ENCODE measurements at regions not wholly inside any gene's neighbourhood (a gene's known extent, or its start where the extent isn't known, plus 50 kb on each side); places are given as distances from the start of the nearest gene placed in this dataset.

DNA sequence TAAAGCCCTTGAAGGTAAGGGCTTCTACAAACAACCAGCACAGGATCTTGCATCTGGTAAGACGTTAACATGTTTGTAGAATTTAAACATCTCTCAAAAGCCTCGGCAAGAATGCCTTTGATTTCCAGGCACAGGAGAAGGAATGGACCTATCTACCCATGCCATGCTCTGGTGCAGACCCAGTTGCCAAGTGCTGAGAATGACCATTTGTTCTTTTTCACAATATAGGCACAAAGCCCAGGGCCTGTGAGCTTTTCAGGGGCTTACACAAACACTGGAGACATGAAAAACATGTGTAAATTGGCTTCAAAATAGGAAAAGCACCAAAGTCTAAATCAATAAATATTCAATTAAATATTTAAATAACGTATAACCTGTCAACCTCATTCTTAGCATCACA lies 266.9 kb upstream of the TTC14 start:
- H3K4me3 ChIP-seq (ENCODE audit: low read depth, low read length) = no peak overlapping the region
- TF ChIP-seq, protein P1, sequence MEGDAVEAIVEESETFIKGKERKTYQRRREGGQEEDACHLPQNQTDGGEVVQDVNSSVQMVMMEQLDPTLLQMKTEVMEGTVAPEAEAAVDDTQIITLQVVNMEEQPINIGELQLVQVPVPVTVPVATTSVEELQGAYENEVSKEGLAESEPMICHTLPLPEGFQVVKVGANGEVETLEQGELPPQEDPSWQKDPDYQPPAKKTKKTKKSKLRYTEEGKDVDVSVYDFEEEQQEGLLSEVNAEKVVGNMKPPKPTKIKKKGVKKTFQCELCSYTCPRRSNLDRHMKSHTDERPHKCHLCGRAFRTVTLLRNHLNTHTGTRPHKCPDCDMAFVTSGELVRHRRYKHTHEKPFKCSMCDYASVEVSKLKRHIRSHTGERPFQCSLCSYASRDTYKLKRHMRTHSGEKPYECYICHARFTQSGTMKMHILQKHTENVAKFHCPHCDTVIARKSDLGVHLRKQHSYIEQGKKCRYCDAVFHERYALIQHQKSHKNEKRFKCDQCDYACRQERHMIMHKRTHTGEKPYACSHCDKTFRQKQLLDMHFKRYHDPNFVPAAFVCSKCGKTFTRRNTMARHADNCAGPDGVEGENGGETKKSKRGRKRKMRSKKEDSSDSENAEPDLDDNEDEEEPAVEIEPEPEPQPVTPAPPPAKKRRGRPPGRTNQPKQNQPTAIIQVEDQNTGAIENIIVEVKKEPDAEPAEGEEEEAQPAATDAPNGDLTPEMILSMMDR (IDR thresholded peaks at IDR 0.05) = no peak
- no peak overlapping the region for H3K27ac ChIP-seq
- H3K4me2 ChIP-seq (ENCODE audit: low read length) = no peak overlapping the region
- no peaks in the 10 kb centered on the region for H3K9me3 ChIP-seq (ENCODE audit: control insufficient read depth, low read length)
- no peaks in the 10 kb centered on the region for H3K27me3 ChIP-seq (ENCODE audit: control insufficient read depth, insufficient read depth, low read length)
- H3K4me1 ChIP-seq = peaks cover 5% of the 10 kb centered on the region
- H3K36me3 ChIP-seq (ENCODE audit: control insufficient read depth, insufficient read depth, low read length) = no peaks in the 10 kb centered on the region
- H3K9ac ChIP-seq = no peak overlapping the region
- H2AFZ ChIP-seq = no peak overlapping the region
- no peaks in the 10 kb centered on the region for H3K79me2 ChIP-seq

DNA sequence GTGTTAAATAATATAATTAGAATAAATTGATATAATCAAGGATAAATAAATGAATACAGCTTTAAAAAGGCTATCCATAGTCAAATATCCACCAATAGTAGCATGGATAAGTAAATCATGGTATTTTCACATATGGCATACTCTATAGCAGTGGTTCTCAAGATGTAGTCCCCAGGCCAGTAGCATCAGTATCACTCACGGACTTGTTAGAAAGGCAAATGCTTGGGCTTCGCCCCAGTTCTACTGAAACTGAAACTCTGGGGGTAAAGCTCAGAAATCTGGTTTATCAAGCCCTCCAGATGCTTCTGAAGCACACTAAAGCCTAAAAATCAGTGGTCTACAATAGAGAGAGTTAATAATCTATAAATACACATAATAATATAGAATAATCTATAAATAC lies 261.6 kb upstream of the TTC14 start:
- TF ChIP-seq, protein P1 (IDR thresholded peaks at IDR 0.05) = no peak
- Histone ChIP-seq H2AFZ (no peak overlapping the region), H3K9ac (no peak overlapping the region), H3K4me1 (no peaks in the 10 kb centered on the region), H3K4me2 (ENCODE audit: low read length) (no peak overlapping the region), H3K27me3 (ENCODE audit: control insufficient read depth, insufficient read depth, low read length) (no peaks in the 10 kb centered on the region), H3K4me3 (ENCODE audit: low read depth, low read length) (no peak overlapping the region), H3K9me3 (ENCODE audit: control insufficient read depth, low read length) (no peaks in the 10 kb centered on the region), H3K79me2 (no peaks in the 10 kb centered on the region), H3K36me3 (ENCODE audit: control insufficient read depth, insufficient read depth, low read length) (no peaks in the 10 kb centered on the region), H3K27ac (no peak overlapping the region)

DNA sequence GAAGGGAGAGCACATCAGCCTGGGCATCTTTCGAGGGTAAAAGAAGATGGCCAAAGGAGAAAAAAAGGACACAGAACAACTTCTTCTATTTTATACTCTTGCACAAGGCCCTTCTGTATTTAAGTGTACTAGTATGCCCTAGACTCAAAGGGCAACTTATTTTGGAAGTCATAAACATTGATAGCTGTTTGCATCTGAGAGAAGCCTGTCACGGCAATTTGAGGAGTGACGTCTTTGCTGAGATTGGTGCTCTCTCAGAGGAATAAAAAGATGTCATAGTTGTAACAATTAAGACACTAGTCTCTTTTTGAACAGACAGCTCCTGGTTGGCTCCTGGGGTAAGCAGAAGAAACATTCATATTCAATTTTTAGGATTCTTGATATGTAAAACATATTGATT lies 260.4 kb upstream of the TTC14 start:
- Histone ChIP-seq H2AFZ (no peak overlapping the region), H3K9me3 (ENCODE audit: control insufficient read depth, low read length) (no peaks in the 10 kb centered on the region), H3K79me2 (no peaks in the 10 kb centered on the region), H3K4me2 (ENCODE audit: low read length) (no peak overlapping the region), H3K27ac (no peak overlapping the region), H3K4me3 (ENCODE audit: low read depth, low read length) (no peak overlapping the region), H3K9ac (no peak overlapping the region), H3K4me1 (no peaks in the 10 kb centered on the region), H3K27me3 (ENCODE audit: control insufficient read depth, insufficient read depth, low read length) (no peaks in the 10 kb centered on the region), H3K36me3 (ENCODE audit: control insufficient read depth, insufficient read depth, low read length) (no peaks in the 10 kb centered on the region)
- TF ChIP-seq, protein P1 (IDR thresholded peaks at IDR 0.05) = no peak

DNA sequence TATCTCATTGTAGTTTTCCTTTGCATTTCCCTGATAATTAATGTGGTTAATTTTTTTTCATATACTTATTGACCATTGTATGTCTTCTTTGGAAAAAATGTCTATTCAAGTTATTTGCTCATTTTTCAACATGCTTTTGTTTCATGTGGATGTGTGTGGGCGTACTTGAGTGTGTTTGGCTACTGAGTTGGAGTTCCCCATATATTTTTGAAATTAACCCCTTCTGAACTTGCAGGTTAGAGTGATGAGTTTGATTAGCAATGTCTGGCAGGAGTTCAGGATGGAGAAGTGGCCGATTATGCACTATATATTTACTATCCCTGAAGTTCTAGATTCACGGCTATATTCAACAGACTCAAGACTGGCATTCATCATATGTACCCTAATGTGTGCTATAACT lies 250.4 kb upstream of the TTC14 start:
- Histone ChIP-seq H3K9ac (no peak overlapping the region), H3K36me3 (ENCODE audit: control insufficient read depth, insufficient read depth, low read length) (no peaks in the 10 kb centered on the region), H3K79me2 (no peaks in the 10 kb centered on the region), H3K27me3 (ENCODE audit: control insufficient read depth, insufficient read depth, low read length) (no peaks in the 10 kb centered on the region), H3K4me2 (ENCODE audit: low read length) (no peak overlapping the region), H3K4me1 (no peaks in the 10 kb centered on the region), H3K9me3 (ENCODE audit: control insufficient read depth, low read length) (no peaks in the 10 kb centered on the region), H3K27ac (no peak overlapping the region), H3K4me3 (ENCODE audit: low read depth, low read length) (no peak overlapping the region), H2AFZ (no peak overlapping the region)
- TF ChIP-seq, protein P1 (IDR thresholded peaks at IDR 0.05) = no peak

DNA sequence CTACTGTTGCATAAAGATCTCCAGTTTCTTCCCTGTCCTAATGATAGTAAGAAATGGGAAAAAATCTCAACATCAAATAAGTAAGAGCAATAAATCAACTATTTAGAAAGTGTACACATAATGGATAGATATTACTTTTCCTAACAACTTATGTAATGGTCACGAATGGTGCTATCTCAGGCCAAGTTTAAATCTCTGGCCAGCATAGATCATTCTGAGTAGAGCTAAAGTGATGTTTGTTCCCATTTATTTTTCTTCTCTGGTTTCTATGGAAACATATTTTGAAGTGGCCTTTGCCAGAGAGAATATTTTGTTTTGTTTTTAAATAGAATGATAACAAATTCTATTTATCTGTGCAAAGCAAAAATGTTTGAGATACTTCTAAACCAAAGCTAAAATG lies 249.7 kb upstream of the TTC14 start:
- H3K9me3 ChIP-seq (ENCODE audit: control insufficient read depth, low read length) = no peaks in the 10 kb centered on the region
- no peak overlapping the region for H3K4me2 ChIP-seq (ENCODE audit: low read length)
- no peak overlapping the region for H3K27ac ChIP-seq
- no peaks in the 10 kb centered on the region for H3K27me3 ChIP-seq (ENCODE audit: control insufficient read depth, insufficient read depth, low read length)
- no peaks in the 10 kb centered on the region for H3K4me1 ChIP-seq
- no peak overlapping the region for H3K4me3 ChIP-seq (ENCODE audit: low read depth, low read length)
- H2AFZ ChIP-seq = no peak overlapping the region
- no peaks in the 10 kb centered on the region for H3K79me2 ChIP-seq
- TF ChIP-seq, protein P1 (IDR thresholded peaks at IDR 0.05) = no peak
- H3K9ac ChIP-seq = no peak overlapping the region
- no peaks in the 10 kb centered on the region for H3K36me3 ChIP-seq (ENCODE audit: control insufficient read depth, insufficient read depth, low read length)

Measured in parathyroid adenoma (tissue), 2 donors.